ENCODE measurements at regions not wholly inside any gene's neighbourhood (a gene's known extent, or its start where the extent isn't known, plus 50 kb on each side); places are given as distances from the start of the nearest gene placed in this dataset.
A peak's percentile ranks its signal among the peaks of the same experiment; 100 is the strongest.

DNA sequence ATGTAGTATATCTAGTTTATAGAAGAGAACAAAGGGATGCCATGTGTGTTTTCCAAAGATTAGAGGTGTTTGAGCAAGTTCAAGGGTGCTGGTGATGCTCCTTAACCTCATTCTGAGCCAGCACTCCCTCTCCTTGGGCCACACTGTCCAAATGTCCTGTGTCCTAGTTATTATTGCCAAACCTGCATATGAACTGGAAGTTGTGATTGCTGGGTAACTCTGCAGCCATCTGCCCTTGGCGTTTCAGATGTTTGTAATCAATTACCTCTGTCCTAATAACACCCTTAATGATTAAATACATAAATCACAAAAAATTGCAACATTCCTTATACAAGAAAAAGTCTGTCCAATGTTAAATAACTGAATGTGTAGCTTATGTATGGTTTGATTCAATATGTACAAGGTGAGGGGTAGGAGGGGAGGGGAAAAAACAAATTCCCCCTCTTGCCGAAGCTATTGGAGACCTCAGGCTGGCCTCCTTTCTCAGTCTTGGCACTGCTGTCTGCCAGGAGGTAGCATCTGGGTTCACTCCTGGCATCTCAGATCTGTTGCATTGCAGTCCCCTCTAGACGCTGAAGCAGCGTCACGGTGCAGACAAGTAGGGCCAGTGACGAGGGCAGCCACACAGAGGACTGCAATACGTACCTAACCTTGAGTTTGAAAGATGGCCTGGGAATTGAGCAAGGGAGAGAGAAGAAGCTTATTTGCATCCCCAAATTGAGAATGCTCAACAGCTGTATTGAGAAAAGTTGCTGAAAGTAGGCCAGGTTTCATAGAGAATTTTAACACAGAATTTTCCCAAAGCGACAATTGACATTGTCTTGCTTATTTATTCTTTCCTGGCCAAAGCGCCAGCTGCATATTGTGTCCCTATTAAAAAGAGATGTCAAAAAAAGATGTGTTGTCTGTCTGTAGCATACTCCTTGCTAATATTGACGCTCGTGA, 89.6 kb upstream of the ARHGAP32 start:
- peak overlapping the region in 3 of 4 donors; percentile 1 to 39 (median 21) for H3K4me3 Mint-ChIP-seq
- H3K27ac Mint-ChIP-seq: no peak overlapping the region
- H3K4me1 Mint-ChIP-seq: peaks cover 8 to 17% (median 9%) of the 10 kb centered on the region in 3 donors
- H3K9me3 Mint-ChIP-seq: no peaks in the 10 kb centered on the region
- no peaks in the 10 kb centered on the region for H3K36me3 Mint-ChIP-seq
- H3K27me3 Mint-ChIP-seq: peaks cover 26% of the 10 kb centered on the region

- Mint-ChIP-seq H3K27me3 (peaks cover 25% of the 10 kb centered on the region), H3K4me3 (peak overlapping the region; percentile 66 to 91 (median 84)), H3K36me3 (no peaks in the 10 kb centered on the region), H3K27ac (peak overlapping the region in 2 of 3 donors; percentile 18 to 79), H3K4me1 (peaks cover 8 to 17% (median 9%) of the 10 kb centered on the region in 3 donors), H3K9me3 (no peaks in the 10 kb centered on the region)
Observed at GRCh38 chr11:129280027-129280811, 88.1 kb upstream of the ARHGAP32 start.

DNA sequence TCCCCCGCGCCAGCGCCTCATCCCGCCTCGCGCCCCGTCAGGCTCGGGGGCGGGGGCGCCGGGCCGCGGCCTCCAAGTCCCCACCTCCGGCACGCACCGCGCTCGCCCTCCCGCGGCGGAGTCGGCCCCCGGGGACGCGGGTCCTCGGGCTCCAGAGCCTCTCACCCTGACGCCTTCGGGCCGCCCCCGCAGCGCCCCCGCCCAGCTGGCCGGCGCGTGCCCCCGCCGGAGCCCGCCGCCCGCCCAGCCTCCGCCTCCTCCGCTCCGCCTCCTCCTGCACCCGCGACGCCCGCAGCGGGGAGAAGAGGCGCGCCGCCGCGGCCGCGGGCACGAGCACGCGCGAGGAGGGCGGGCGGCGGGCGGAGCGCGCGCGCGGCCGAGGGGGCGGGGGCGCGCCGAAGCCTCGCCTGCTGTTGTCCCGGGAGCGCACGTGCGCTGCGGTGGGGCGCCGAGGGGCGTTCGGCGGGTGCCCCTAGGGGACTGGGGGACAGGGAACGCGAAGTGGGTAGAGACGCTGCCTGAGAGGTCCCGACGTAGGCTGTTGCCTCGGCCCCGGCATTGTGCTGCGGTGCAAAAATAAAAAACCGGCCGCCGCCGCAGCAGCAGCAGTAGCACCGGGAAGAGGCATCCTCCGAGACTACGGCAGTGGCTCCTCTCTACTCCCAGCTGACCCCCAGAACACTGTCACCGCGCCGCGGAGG, 87.4 kb upstream of the ARHGAP32 start:
- Mint-ChIP-seq H3K9me3 (no peaks in the 10 kb centered on the region), H3K27me3 (peaks cover 25% of the 10 kb centered on the region), H3K4me1 (peaks cover 8 to 17% (median 9%) of the 10 kb centered on the region in 3 donors)

DNA sequence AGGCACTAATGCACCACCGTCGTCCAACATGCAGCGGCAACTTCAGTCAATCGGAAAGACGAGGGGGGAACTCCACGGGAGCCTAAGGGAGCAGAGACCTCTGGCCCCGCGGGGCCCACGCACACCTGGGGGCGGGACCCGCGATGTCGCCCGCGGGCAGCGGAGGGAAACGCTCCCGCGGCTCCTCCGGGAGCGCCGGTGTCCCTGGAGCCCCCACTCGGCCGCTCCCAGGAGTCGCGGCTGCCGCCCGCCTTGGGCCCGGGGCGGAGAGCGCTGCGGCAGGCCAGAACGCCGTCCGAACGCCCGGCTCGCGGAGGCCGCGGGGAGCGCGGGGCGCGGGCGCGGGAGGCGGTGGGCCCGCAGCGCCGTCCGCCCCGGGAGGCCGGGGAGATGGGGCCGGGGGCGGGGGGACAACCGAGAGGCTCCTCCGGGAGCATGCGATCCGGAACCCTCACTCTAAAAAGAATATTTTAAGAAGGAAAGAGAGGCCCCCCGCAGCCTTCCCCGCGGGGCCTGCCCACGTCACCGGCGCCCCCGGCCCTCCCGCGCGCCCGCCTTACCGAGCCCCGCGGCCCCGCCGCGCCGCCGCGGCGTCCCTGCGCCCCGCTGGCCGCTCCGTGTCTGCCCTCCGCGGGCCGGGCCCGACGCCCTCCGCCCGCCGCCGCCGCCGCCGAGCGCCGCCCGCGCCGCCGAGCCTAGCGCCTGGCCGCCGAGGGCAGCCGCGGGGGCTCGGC, 86.6 kb upstream of the ARHGAP32 start:
- Mint-ChIP-seq H3K36me3 (no peaks in the 10 kb centered on the region), H3K27ac (peak overlapping the region in 1 of 3 donors; percentile 52), H3K4me1 (peaks cover 10 to 20% (median 14%) of the 10 kb centered on the region in 3 donors), H3K9me3 (no peaks in the 10 kb centered on the region), H3K27me3 (peaks cover 27% of the 10 kb centered on the region), H3K4me3 (peak overlapping the region; percentile 76 to 93 (median 86))

More for the DNA sequence above, 87.4 kb upstream of the ARHGAP32 start:
- Mint-ChIP-seq H3K4me3 (peak overlapping the region; percentile 66 to 91 (median 84)), H3K27ac (peak overlapping the region in 2 of 3 donors; percentile 18 to 79), H3K36me3 (no peaks in the 10 kb centered on the region)

DNA sequence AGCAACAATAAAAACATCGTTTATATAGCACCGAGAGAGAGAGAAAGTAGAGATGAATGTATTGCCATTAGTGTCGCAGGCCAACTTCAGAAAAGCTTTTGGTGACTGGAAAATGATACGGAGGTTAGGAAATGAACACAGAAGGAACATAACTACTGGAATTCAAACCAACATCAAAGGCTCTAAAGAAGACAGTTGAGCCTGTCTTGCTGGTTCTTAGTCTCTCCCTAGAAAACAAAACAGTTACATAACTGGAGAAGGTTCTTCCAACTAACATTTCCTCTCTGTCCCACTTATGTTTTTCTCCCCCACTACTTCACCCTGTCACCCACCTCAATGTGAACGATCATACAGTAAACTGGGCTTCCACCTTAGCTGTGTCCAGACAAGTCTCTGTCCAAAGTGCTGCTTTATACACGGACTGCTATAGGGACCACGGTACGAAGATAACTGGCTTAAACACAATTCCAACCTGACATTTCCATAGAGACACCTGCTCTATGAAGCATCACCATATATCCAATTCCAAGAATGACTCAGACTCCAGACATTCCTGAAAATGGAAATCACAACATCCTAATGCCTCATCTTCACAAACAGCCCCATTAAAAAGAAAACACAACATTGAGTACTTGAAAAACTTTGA, 85.2 kb upstream of the ARHGAP32 start:
- H3K4me3 Mint-ChIP-seq: peak overlapping the region in 2 of 4 donors; percentile 49 to 76
- no peak overlapping the region for H3K27ac Mint-ChIP-seq
- no peaks in the 10 kb centered on the region for H3K36me3 Mint-ChIP-seq
- H3K4me1 Mint-ChIP-seq: peaks cover 10 to 24% (median 14%) of the 10 kb centered on the region in 3 donors
- H3K27me3 Mint-ChIP-seq: peaks cover 27% of the 10 kb centered on the region
- no peaks in the 10 kb centered on the region for H3K9me3 Mint-ChIP-seq

DNA sequence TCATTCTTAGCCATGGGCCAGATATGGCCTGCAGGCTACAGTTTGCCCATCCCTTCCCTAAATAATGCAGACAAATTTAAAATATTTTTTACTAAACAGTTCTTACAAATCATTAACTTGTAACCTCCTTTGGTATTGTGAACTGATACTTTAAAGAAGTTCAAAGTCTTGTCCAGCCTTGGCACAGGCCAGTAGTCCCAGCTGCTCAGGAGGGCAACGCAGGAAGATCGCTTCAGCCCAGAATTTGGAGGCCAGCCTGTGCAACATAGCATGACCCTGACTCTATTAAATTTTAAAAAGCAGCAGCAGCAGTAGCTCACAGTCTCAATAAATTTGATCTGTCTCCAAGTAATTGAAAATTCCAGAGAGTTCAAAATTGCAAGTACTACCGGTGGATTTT, 83.7 kb upstream of the ARHGAP32 start:
- Mint-ChIP-seq H3K9me3 (no peaks in the 10 kb centered on the region), H3K36me3 (no peaks in the 10 kb centered on the region), H3K4me3 (no peak overlapping the region), H3K27ac (no peak overlapping the region), H3K4me1 (peaks cover 10 to 22% (median 14%) of the 10 kb centered on the region in 3 donors), H3K27me3 (peaks cover 24% of the 10 kb centered on the region)

- no peaks in the 10 kb centered on the region for H3K36me3 Mint-ChIP-seq
- no peak overlapping the region for H3K27ac Mint-ChIP-seq
- H3K4me3 Mint-ChIP-seq: no peak overlapping the region
- peaks cover 24% of the 10 kb centered on the region for H3K27me3 Mint-ChIP-seq
- H3K9me3 Mint-ChIP-seq: peaks cover 0 to 2% (median 0%) of the 10 kb centered on the region in 3 donors
- H3K4me1 Mint-ChIP-seq: peaks cover 2 to 16% (median 5%) of the 10 kb centered on the region in 3 donors
Observed at GRCh38 chr11:129273944-129274711, 82.0 kb upstream of the ARHGAP32 start.

GRCh38 chr11:129273322-129273721, 81.2 kb upstream of the ARHGAP32 start:
- H3K27me3 Mint-ChIP-seq: peaks cover 22% of the 10 kb centered on the region
- no peak overlapping the region for H3K27ac Mint-ChIP-seq
- peaks cover 0 to 2% (median 0%) of the 10 kb centered on the region in 3 donors for H3K9me3 Mint-ChIP-seq
- H3K4me1 Mint-ChIP-seq: peaks cover 2 to 15% (median 5%) of the 10 kb centered on the region in 3 donors
- H3K4me3 Mint-ChIP-seq: no peak overlapping the region
- H3K36me3 Mint-ChIP-seq: no peaks in the 10 kb centered on the region

- peaks cover 15% of the 10 kb centered on the region for H3K27me3 Mint-ChIP-seq
- no peak overlapping the region for H3K27ac Mint-ChIP-seq
- no peaks in the 10 kb centered on the region for H3K36me3 Mint-ChIP-seq
- H3K4me3 Mint-ChIP-seq: peak overlapping the region in 1 of 4 donors; percentile 44
- peaks cover 0 to 2% (median 0%) of the 10 kb centered on the region in 3 donors for H3K9me3 Mint-ChIP-seq
- peaks cover 2 to 13% (median 5%) of the 10 kb centered on the region in 3 donors for H3K4me1 Mint-ChIP-seq
Observed at GRCh38 chr11:129271030-129271429, 78.9 kb upstream of the ARHGAP32 start.

DNA sequence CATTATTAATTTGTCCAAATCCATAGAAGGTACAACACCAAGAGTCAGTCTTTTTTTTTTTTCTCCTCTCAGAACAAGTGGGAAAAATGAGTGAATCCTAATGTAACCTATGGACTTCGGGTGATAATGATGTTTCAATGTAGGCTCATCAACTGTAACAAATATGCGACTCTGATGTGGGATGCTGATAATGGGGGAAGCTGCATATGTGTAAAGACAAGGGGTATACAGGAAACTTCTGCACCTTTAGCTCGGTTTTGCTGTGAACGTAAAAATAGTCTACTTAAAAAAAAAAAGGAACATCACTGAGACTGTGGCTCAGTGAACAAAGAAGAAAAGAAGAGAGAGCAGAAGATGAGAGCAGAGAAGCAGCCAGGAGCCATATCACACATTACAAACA, 78.3 kb upstream of the ARHGAP32 start:
- Mint-ChIP-seq H3K36me3 (no peaks in the 10 kb centered on the region), H3K4me1 (peaks cover 2 to 13% (median 5%) of the 10 kb centered on the region in 3 donors)

GRCh38 chr11:129268371-129268770, 76.2 kb upstream of the ARHGAP32 start:
- Mint-ChIP-seq H3K9me3 (peaks cover 0 to 2% (median 0%) of the 10 kb centered on the region in 3 donors), H3K4me3 (no peak overlapping the region), H3K27me3 (peaks cover 11% of the 10 kb centered on the region), H3K36me3 (no peaks in the 10 kb centered on the region), H3K27ac (no peak overlapping the region), H3K4me1 (peaks cover 0 to 4% (median 0%) of the 10 kb centered on the region in 3 donors)

More for the DNA sequence above, 78.3 kb upstream of the ARHGAP32 start:
- peaks cover 13% of the 10 kb centered on the region for H3K27me3 Mint-ChIP-seq
- no peak overlapping the region for H3K4me3 Mint-ChIP-seq
- peaks cover 0 to 2% (median 0%) of the 10 kb centered on the region in 3 donors for H3K9me3 Mint-ChIP-seq
- H3K27ac Mint-ChIP-seq: no peak overlapping the region

DNA sequence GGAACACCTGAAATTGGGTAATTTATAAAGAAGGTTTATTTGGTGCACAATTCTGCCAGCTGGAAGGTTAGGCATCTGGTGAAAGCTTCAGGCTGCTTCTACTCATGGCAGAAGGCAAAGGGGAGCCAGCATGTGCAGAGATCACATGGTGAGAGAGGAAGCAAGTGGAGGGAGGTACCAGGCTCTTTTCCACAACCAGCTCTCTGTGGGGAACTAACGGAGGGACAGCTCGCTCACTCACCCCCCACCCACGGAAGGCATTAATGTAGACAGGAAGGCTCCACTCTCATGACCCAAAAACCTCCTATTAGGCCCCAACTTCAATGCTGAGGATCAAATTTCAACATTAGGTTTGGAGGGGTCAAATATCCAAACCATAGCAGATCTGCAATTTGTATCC, 75.6 kb upstream of the ARHGAP32 start:
- Mint-ChIP-seq H3K27me3 (peaks cover 11% of the 10 kb centered on the region), H3K9me3 (peaks cover 0 to 2% (median 0%) of the 10 kb centered on the region in 3 donors), H3K4me1 (peaks cover 0 to 4% (median 0%) of the 10 kb centered on the region in 3 donors), H3K27ac (no peak overlapping the region), H3K36me3 (no peaks in the 10 kb centered on the region), H3K4me3 (no peak overlapping the region)

GRCh38 chr11:129266536-129266935, 74.4 kb upstream of the ARHGAP32 start:
- no peak overlapping the region for H3K27ac Mint-ChIP-seq
- peaks cover 0 to 4% (median 0%) of the 10 kb centered on the region in 3 donors for H3K4me1 Mint-ChIP-seq
- peaks cover 0 to 2% (median 0%) of the 10 kb centered on the region in 3 donors for H3K9me3 Mint-ChIP-seq
- H3K4me3 Mint-ChIP-seq: no peak overlapping the region
- no peaks in the 10 kb centered on the region for H3K36me3 Mint-ChIP-seq
- H3K27me3 Mint-ChIP-seq: peaks cover 11% of the 10 kb centered on the region

All from IgD-negative memory B cell (primary cell).